BE2C (cell line): ENCODE measurements at regions not wholly inside any gene's neighbourhood (a gene's known extent, or its start where the extent isn't known, plus 50 kb on each side); places are given as distances from the start of the nearest gene placed in this dataset.

Experiments used
- DNase-seq: peaks from one replicate; pipeline ENCODE4 v3.0.0-alpha.2; 2020
- H3K27me3 ChIP-seq: fragments of 250-450 bp; sonication (Bioruptor Pico); 2 replicates; pipeline ENCODE4 v1.5.1; 2020; ENCODE audit warnings: mild to moderate bottlenecking
- H3K36me3 ChIP-seq: fragments of 250-450 bp; sonication (Bioruptor Pico); 2 replicates; pipeline ENCODE4 v1.5.1; 2020; ENCODE audit warnings: mild to moderate bottlenecking
- H3K4me1 ChIP-seq: fragments of 250-450 bp; sonication (Bioruptor Pico); 2 replicates; pipeline ENCODE4 v1.5.1; 2020
- H3K4me3 ChIP-seq: 2 replicates; pipeline ENCODE4 v1.5.1; 2011; ENCODE audit warnings: low read depth, low read length
- H3K9me3 ChIP-seq: fragments of 250-450 bp; sonication (Bioruptor Pico); 2 replicates; pipeline ENCODE4 v1.5.1; 2020
- TF ChIP-seq, protein P1 (sequence below): IDR thresholded peaks from 2 replicates; pipeline ENCODE4 v1.5.1; 2012; ENCODE audit warnings: mild to moderate bottlenecking, low read depth, low read length

DNA sequence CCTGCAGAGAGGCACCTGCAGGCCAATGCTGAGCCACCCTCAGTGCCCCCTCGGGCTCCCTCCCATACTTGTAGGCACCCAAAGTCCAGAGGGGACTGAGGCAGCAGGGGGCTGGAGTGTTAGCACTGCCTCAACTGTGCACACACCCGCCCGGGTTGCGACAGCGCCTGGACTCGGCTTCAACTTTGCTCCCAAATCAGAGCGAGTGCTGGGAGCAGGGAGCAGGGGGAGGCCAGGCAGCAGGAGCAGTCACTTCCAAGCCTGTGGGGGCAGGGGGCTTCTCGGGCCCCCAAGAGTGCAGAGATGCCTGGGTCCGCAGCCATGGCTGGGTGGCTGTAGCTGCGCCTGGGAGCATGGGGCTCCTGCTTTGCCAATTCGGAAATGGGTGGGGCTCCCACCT, 79.5 kb downstream of the DISP1 start:
- no peaks in the 10 kb centered on the region for H3K4me1 ChIP-seq
- no peak overlapping the region for H3K4me3 ChIP-seq
- DNase-seq: no peak
- no peaks in the 10 kb centered on the region for H3K36me3 ChIP-seq
- H3K9me3 ChIP-seq: no peaks in the 10 kb centered on the region
- TF ChIP-seq, protein P1, sequence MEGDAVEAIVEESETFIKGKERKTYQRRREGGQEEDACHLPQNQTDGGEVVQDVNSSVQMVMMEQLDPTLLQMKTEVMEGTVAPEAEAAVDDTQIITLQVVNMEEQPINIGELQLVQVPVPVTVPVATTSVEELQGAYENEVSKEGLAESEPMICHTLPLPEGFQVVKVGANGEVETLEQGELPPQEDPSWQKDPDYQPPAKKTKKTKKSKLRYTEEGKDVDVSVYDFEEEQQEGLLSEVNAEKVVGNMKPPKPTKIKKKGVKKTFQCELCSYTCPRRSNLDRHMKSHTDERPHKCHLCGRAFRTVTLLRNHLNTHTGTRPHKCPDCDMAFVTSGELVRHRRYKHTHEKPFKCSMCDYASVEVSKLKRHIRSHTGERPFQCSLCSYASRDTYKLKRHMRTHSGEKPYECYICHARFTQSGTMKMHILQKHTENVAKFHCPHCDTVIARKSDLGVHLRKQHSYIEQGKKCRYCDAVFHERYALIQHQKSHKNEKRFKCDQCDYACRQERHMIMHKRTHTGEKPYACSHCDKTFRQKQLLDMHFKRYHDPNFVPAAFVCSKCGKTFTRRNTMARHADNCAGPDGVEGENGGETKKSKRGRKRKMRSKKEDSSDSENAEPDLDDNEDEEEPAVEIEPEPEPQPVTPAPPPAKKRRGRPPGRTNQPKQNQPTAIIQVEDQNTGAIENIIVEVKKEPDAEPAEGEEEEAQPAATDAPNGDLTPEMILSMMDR: no peak
- no peaks in the 10 kb centered on the region for H3K27me3 ChIP-seq

DNA sequence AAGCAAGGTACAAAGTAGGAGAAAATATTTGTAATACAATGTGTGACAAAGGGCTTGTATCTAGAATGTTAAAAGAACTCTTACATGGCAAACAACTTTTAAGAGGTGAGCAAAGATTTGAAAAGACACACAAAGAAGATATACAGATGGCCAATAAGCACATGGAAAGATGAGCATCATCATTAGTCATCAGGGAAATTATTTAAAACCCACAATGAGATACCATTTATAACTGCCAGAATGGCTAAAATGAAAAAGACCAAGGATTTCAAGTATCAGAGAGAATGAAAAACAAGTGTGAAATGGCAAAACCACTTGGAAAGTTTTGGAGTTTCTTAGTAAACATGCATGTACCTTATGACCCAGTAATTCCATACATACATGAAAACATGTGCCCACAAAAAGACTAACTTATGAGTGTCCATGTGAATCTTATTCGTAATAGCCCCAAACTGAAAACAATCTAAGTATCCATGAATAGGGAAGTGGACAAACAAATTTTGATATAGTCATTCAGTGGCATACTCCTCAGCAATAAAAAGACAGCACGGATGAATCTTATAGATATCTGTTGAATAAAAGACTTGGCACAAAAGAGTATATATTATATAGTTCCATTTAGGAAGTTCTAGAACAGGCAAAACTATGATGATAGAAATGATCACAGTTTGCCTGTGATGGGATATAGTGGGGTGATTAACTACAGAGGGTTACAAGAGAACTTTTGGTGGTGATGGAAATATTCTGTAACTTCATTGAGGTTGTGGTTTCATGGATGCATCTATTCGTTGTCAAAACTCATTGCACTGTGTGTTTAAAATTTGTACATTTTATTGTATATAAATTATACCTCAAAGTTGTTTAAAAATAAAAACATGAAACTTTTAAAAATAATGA, 82.0 kb downstream of the DISP1 start:
- Histone ChIP-seq H3K4me3 (no peak overlapping the region), H3K27me3 (no peaks in the 10 kb centered on the region), H3K9me3 (no peaks in the 10 kb centered on the region), H3K36me3 (no peaks in the 10 kb centered on the region), H3K4me1 (no peaks in the 10 kb centered on the region)
- TF ChIP-seq, protein P1: no peak
- no peak for DNase-seq

DNA sequence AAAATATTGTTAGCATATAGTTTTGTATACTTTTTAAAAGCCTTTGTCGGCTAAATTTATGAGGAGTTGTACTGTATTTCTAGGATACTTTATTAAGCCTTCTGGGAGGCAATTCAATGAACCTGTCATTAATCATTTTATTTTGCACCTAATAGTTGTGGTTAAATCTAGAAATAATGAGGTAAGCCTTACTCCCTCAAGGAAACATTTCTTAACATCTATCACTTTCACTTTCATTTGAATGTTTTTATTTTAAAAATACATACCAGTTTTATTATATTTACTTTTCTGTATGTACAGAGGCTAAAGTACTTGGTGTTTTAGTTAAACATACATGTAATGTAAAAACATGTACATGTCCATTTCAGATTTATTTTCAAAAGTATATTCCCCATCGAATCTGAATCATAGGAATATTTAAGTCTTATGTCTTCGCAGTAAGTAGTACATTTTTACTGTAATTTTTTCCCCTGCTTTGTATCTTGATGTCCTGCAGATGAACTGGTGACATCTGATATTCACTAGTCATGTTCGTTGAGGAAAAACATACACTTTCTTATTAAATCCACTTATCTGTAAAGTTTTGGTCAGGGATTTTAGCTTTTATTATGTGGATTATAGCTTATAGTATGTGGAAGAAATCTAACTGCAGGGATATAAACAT, 82.8 kb downstream of the DISP1 start:
- Histone ChIP-seq H3K4me1 (no peaks in the 10 kb centered on the region), H3K27me3 (no peaks in the 10 kb centered on the region), H3K9me3 (no peaks in the 10 kb centered on the region), H3K4me3 (no peak overlapping the region), H3K36me3 (no peaks in the 10 kb centered on the region)
- TF ChIP-seq, protein P1: no peak
- no peak for DNase-seq

DNA sequence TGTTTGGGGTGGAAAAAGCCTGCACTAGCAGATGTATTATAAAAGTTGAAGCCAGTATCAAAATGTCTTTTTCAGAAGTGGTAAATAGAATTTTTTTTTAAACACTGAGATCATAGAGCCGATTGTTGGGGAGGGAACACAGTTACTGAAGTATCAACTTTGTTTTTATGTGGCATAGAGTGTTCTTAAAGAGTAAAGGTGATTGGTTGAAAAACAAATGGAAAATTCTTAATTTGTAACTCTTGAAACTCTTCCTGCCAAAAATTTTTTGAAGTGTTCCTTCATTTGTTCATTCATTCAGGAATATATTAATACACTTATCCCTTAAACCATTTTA, 83.3 kb downstream of the DISP1 start:
- Histone ChIP-seq H3K36me3 (no peaks in the 10 kb centered on the region), H3K4me3 (no peak overlapping the region), H3K9me3 (no peaks in the 10 kb centered on the region), H3K4me1 (no peaks in the 10 kb centered on the region), H3K27me3 (no peaks in the 10 kb centered on the region)
- DNase-seq: no peak
- TF ChIP-seq, protein P1: no peak

GRCh38 chr1:222899471-222899870, 84.6 kb downstream of the DISP1 start:
- H3K27me3 ChIP-seq: no peaks in the 10 kb centered on the region
- DNase-seq: no peak
- TF ChIP-seq, protein P1: no peak
- no peak overlapping the region for H3K4me3 ChIP-seq
- H3K36me3 ChIP-seq: no peaks in the 10 kb centered on the region
- H3K4me1 ChIP-seq: no peaks in the 10 kb centered on the region
- H3K9me3 ChIP-seq: no peaks in the 10 kb centered on the region

- H3K36me3 ChIP-seq: no peaks in the 10 kb centered on the region
- H3K9me3 ChIP-seq: no peaks in the 10 kb centered on the region
- no peak for DNase-seq
- TF ChIP-seq, protein P1: no peak
- no peak overlapping the region for H3K4me3 ChIP-seq
- H3K27me3 ChIP-seq: no peaks in the 10 kb centered on the region
- no peaks in the 10 kb centered on the region for H3K4me1 ChIP-seq
These were observed 89.6 kb downstream of the DISP1 start for GRCh38 chr1:222904451-222904850.
